HepG2 (cell line): ENCODE measurements at regions not wholly inside any gene's neighbourhood (a gene's known extent, or its start where the extent isn't known, plus 50 kb on each side); places are given as distances from the start of the nearest gene placed in this dataset.
A peak's percentile ranks its signal among the peaks of the same experiment; 100 is the strongest.

Source experiments
- ATAC-seq: fragments of 200-7000 bp; cut with Tn5 transposase; 3 replicates; pipeline ENCODE4 v1.9.1; 2020; ENCODE audit warnings: mild to moderate bottlenecking, moderate library complexity
- BruUV-seq: library from RNA; stranded (reverse); fragments of 400-500 nt; replicated peaks from 2 replicates; lab custom pipeline; 2021; lab: Mats Ljungman, UMichigan
- CTCF ChIA-PET: fragments of 300-600 bp; formaldehyde crosslinking; extraction: SDS; loops from one replicate; lab custom pipeline; 2021; ENCODE audit warnings: low total read pairs, inconsistent platforms, low intra/inter-chr PET ratio; lab: Yijun Ruan, JAX
- POLR2A ChIA-PET: fragments of 350-600 bp; sonication (Branson Sonifier 250); formaldehyde crosslinking; loops from one replicate; lab custom pipeline; 2020; ENCODE audit warnings: antibody characterized with exemption, inconsistent platforms; lab: Yijun Ruan, JAX
- DNase-seq: peaks from one replicate; pipeline ENCODE4 v3.0.0-alpha.2; 2015; ENCODE audit warnings: low spot score
- FAIRE-seq: peaks from 3 replicates; lab custom pipeline; 2011; peaks lifted over from hg19 to GRCh38; lab: Jason Lieb, UNC
- H2AFZ ChIP-seq: one replicate; pipeline ENCODE4 v1.6.1; 2011; ENCODE audit warnings: low read length, inconsistent platforms
- H3K27ac ChIP-seq: fragments of 300-600 bp; 3 replicates; pipeline ENCODE4 v1.8.0; 2011; ENCODE audit warnings: mixed run types, mild to moderate bottlenecking, mixed read lengths, low read length, inconsistent platforms; ENCODE audit not compliant: insufficient read depth; ENCODE audit errors: extremely low read length
- H3K27me3 ChIP-seq, 2 experiments: fragments of 200-600 bp in 1 of 2; 2 replicates in 1 of 2; 3 replicates in 1 of 2; pipeline versions ENCODE4 v1.6.0 to v1.8.0; 2011; ENCODE audit warnings: low read length in 2 of 2, mild to moderate bottlenecking in 2 of 2, moderate library complexity in 2 of 2, inconsistent platforms in 1 of 2; ENCODE audit not compliant: insufficient read depth in 2 of 2, control insufficient read depth in 1 of 2
- H3K36me3 ChIP-seq, 2 experiments: fragments of 200-600 bp in 1 of 2; replicated peaks in 1 of 2; 2 replicates in 1 of 2; 3 replicates in 1 of 2; pipeline versions ENCODE4 v1.5.1 to v1.8.0; 2011; ENCODE audit warnings: low read length in 2 of 2, inconsistent platforms in 1 of 2; ENCODE audit not compliant: insufficient read depth in 2 of 2, control insufficient read depth in 1 of 2
- H3K4me1 ChIP-seq: 2 replicates; pipeline ENCODE4 v1.5.1; 2012; ENCODE audit warnings: low read length, inconsistent platforms; ENCODE audit not compliant: insufficient read depth
- H3K4me2 ChIP-seq: 2 replicates; pipeline ENCODE4 v1.6.0; 2011; ENCODE audit warnings: low read depth, low read length, inconsistent platforms
- H3K4me3 ChIP-seq, 3 experiments: fragments of 200-600 bp in 1 of 3; sonication (generic), shearing (Covaris generic) in 1 of 3; replicated peaks in 1 of 3; 2 replicates each; pipeline ENCODE4 v1.5.1; 2011 to 2016; ENCODE audit warnings: low read length in 3 of 3, inconsistent platforms in 2 of 3, low read depth in 2 of 3, mild to moderate bottlenecking in 2 of 3, control low read depth in 1 of 3, mixed read lengths in 1 of 3; ENCODE audit not compliant: insufficient read depth in 1 of 3
- H3K79me2 ChIP-seq: one replicate; pipeline ENCODE4 v1.6.1; 2011; ENCODE audit warnings: low read length, inconsistent platforms; ENCODE audit not compliant: insufficient read depth
- H3K9ac ChIP-seq: 2 replicates; pipeline ENCODE4 v1.6.0; 2011; ENCODE audit warnings: mild to moderate bottlenecking, low read depth, low read length, inconsistent platforms; ENCODE audit not compliant: insufficient read depth
- H3K9me3 ChIP-seq: 2 replicates; pipeline ENCODE4 v1.5.1; 2012; ENCODE audit warnings: mild to moderate bottlenecking, low read length
- H4K20me1 ChIP-seq: 2 replicates; pipeline ENCODE4 v1.6.0; 2011; ENCODE audit warnings: inconsistent platforms, mild to moderate bottlenecking, low read length, moderate library complexity; ENCODE audit not compliant: insufficient read depth
- ETV5 ChIP-seq: IDR thresholded peaks from 2 replicates; pipeline ENCODE4 v1.6.1; 2018; ENCODE audit warnings: missing biosample characterization, missing genetic modification reagents, inconsistent platforms, borderline replicate concordance
- KDM2A ChIP-seq: sonication (generic); formaldehyde crosslinking; IDR thresholded peaks from 2 replicates; pipeline ENCODE4 v1.4.0; 2020; ENCODE audit warnings: low read depth, missing genetic modification reagents, borderline replicate concordance
- NONO ChIP-seq, 2 experiments: fragments of 450-650 bp in 1 of 2; sonication (generic) in 1 of 2; formaldehyde crosslinking in 1 of 2; IDR thresholded peaks in 1 of 2; conservative IDR thresholded peaks in 1 of 2; 2 replicates each; pipeline versions ENCODE4 v1.6.1 to v1.8.0; 2017 to 2022; ENCODE audit warnings: mild to moderate bottlenecking in 1 of 2, missing genetic modification reagents in 1 of 2, moderate library complexity in 1 of 2
- ZNF20 ChIP-seq: sonication (generic); formaldehyde crosslinking; IDR thresholded peaks from 2 replicates; pipeline ENCODE4 v1.4.0; 2020; ENCODE audit warnings: mild to moderate bottlenecking, moderate library complexity, missing genetic modification reagents
- ZNF317 ChIP-seq: sonication (generic); formaldehyde crosslinking; IDR thresholded peaks from 2 replicates; pipeline ENCODE4 v1.5.0; 2020; ENCODE audit warnings: mild to moderate bottlenecking, missing genetic modification reagents
- ZNF558 ChIP-seq: sonication (generic); formaldehyde crosslinking; IDR thresholded peaks from 2 replicates; pipeline ENCODE4 v1.9.0; 2022; ENCODE audit warnings: mild to moderate bottlenecking, missing genetic modification reagents, borderline replicate concordance
- ZNF775 ChIP-seq: sonication (generic); formaldehyde crosslinking; IDR thresholded peaks from 2 replicates; pipeline ENCODE4 v1.4.0; 2020; ENCODE audit warnings: missing genetic modification reagents, mild to moderate bottlenecking, moderate library complexity, borderline replicate concordance
- WGBS: methylation state at CpG from one replicate; pipeline ENCODE4 v1.1.6; 2017; ENCODE audit warnings: low lambda C conversion rate; 5-methylcytosine and 5-hydroxymethylcytosine counted together
- in situ Hi-C: cut with HindIII; loops from 2 replicates; pipeline ENCODE4 v1.10.0; 2017; ENCODE audit warnings: low pct_unique_long_range_greater_than_20kb; ENCODE audit not compliant: extremely low pct_ligation_motif_present
- intact Hi-C: fragments of 100-400 bp; cut with micrococcal nuclease; formaldehyde crosslinking; loops from one replicate; pipeline ENCODE4 v1.10.0; 2022; ENCODE audit not compliant: unreplicated experiment
- TF ChIP-seq, protein P1 (sequence below): sonication (generic); formaldehyde crosslinking; IDR thresholded peaks from 2 replicates; pipeline ENCODE4 v1.5.1; 2020; ENCODE audit warnings: mild to moderate bottlenecking, missing genetic modification reagents, borderline replicate concordance

DNA sequence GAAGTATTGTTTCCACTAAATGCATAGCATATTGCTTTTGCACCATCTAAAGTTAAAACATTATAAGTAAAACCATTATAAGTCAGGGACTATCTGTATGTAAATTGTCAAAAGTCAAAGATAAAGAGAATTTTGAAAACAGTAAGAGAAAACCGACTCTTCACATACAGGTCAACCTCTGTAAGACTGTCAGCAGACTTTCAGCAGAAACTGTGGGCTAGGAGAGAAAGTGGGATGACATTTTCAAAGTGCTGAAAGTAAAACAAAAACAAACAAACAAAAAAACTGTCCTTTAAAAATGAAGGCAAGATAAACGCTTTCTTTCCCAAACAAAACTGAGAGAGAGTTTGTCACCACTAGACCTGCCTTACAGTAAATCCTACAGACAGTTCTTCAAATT lies 122.9 kb upstream of the ID2 start:
- no peak overlapping the region for H2AFZ ChIP-seq
- H3K4me2 ChIP-seq = no peak overlapping the region
- no peak overlapping the region for H3K9ac ChIP-seq
- in situ Hi-C loops (no loop called here), intact Hi-C loops (no loop called here)
- H3K36me3 ChIP-seq = no peaks in the 10 kb centered on the region
- H3K9me3 ChIP-seq = peaks cover 11% of the 10 kb centered on the region
- CTCF ChIA-PET = no interaction called here
- no peak overlapping the region for H3K4me3 ChIP-seq
- BruUV-seq = no TSS peak
- H3K27ac ChIP-seq = no peak overlapping the region
- no peaks in the 10 kb centered on the region for H3K4me1 ChIP-seq
- no peaks in the 10 kb centered on the region for H4K20me1 ChIP-seq
- no peaks in the 10 kb centered on the region for H3K79me2 ChIP-seq
- WGBS = 17% methylated on average over 2 of the region's 2 CpGs
- TF ChIP-seq ETV5 (CRISPR knock-in tag) = no peak
- peak; percentile 98 for TF ChIP-seq ZNF317 (CRISPR knock-in tag)
- TF ChIP-seq, protein P1, sequence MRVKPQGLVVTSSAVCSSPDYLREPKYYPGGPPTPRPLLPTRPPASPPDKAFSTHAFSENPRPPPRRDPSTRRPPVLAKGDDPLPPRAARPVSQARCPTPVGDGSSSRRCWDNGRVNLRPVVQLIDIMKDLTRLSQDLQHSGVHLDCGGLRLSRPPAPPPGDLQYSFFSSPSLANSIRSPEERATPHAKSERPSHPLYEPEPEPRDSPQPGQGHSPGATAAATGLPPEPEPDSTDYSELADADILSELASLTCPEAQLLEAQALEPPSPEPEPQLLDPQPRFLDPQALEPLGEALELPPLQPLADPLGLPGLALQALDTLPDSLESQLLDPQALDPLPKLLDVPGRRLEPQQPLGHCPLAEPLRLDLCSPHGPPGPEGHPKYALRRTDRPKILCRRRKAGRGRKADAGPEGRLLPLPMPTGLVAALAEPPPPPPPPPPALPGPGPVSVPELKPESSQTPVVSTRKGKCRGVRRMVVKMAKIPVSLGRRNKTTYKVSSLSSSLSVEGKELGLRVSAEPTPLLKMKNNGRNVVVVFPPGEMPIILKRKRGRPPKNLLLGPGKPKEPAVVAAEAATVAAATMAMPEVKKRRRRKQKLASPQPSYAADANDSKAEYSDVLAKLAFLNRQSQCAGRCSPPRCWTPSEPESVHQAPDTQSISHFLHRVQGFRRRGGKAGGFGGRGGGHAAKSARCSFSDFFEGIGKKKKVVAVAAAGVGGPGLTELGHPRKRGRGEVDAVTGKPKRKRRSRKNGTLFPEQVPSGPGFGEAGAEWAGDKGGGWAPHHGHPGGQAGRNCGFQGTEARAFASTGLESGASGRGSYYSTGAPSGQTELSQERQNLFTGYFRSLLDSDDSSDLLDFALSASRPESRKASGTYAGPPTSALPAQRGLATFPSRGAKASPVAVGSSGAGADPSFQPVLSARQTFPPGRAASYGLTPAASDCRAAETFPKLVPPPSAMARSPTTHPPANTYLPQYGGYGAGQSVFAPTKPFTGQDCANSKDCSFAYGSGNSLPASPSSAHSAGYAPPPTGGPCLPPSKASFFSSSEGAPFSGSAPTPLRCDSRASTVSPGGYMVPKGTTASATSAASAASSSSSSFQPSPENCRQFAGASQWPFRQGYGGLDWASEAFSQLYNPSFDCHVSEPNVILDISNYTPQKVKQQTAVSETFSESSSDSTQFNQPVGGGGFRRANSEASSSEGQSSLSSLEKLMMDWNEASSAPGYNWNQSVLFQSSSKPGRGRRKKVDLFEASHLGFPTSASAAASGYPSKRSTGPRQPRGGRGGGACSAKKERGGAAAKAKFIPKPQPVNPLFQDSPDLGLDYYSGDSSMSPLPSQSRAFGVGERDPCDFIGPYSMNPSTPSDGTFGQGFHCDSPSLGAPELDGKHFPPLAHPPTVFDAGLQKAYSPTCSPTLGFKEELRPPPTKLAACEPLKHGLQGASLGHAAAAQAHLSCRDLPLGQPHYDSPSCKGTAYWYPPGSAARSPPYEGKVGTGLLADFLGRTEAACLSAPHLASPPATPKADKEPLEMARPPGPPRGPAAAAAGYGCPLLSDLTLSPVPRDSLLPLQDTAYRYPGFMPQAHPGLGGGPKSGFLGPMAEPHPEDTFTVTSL (CRISPR knock-in tag) = no peak
- no peak for TF ChIP-seq KDM2A (CRISPR knock-in tag)
- TF ChIP-seq NONO (IDR thresholded peaks at IDR 0.05) = no peak
- TF ChIP-seq NONO (CRISPR knock-in tag; conservative IDR thresholded peaks at IDR 0.05) = no peak
- TF ChIP-seq ZNF775 (CRISPR knock-in tag) = no peak
- TF ChIP-seq ZNF20 (CRISPR knock-in tag) = no peak
- no peak for TF ChIP-seq ZNF558 (CRISPR knock-in tag)
- POLR2A ChIA-PET = no interaction called here
- DNase-seq = no peak
- no peak for ATAC-seq
- peaks cover 0 to 6% of the 10 kb centered on the region in 2 experiments; a peak in 2 of 5 replicates for H3K27me3 ChIP-seq
- FAIRE-seq = no peak
